H9 (cell line): ENCODE measurements at regions not wholly inside any gene's neighbourhood (a gene's known extent, or its start where the extent isn't known, plus 50 kb on each side); places are given as distances from the start of the nearest gene placed in this dataset.

Experiments
- DNase-seq: peaks from one replicate; pipeline ENCODE4 v3.0.0-alpha.2; 2017
- H2AFZ ChIP-seq: one replicate; pipeline ENCODE4 v1.6.1; 2013; ENCODE audit warnings: mild to moderate bottlenecking, low read length, control low read depth, moderate library complexity
- H2AK5ac ChIP-seq: 2 replicates; pipeline ENCODE4 v1.6.1; 2013; ENCODE audit warnings: low read length, control low read depth, mixed read lengths; ENCODE audit not compliant: insufficient read length
- H2BK120ac ChIP-seq: one replicate; pipeline ENCODE4 v1.6.1; 2013; ENCODE audit warnings: low read depth, mild to moderate bottlenecking, low read length, control low read depth, inconsistent platforms; ENCODE audit not compliant: poor library complexity, severe bottlenecking
- H2BK12ac ChIP-seq: 2 replicates; pipeline ENCODE4 v1.6.1; 2013; ENCODE audit warnings: low read length, control low read depth, mixed read lengths, low read depth; ENCODE audit not compliant: insufficient read length
- H2BK15ac ChIP-seq: 2 replicates; pipeline ENCODE4 v1.6.1; 2013; ENCODE audit warnings: low read depth, low read length, control low read depth
- H2BK20ac ChIP-seq: one replicate; pipeline ENCODE4 v1.6.1; 2013; ENCODE audit warnings: low read depth, mild to moderate bottlenecking, low read length, control low read depth, inconsistent platforms; ENCODE audit not compliant: poor library complexity, severe bottlenecking
- H2BK5ac ChIP-seq: 2 replicates; pipeline ENCODE4 v1.6.1; 2013; ENCODE audit warnings: low read length, control low read depth, mixed read lengths; ENCODE audit not compliant: insufficient read length
- H3K14ac ChIP-seq: 2 replicates; pipeline ENCODE4 v1.6.1; 2013; ENCODE audit warnings: low read length, control low read depth; ENCODE audit not compliant: insufficient read depth
- H3K18ac ChIP-seq: 2 replicates; pipeline ENCODE4 v1.6.1; 2013; ENCODE audit warnings: low read depth, mild to moderate bottlenecking, mixed read lengths, low read length, control low read depth; ENCODE audit not compliant: insufficient read length
- H3K23ac ChIP-seq: 2 replicates; pipeline ENCODE4 v1.6.1; 2013; ENCODE audit warnings: low read length, control low read depth, mixed read lengths, low read depth; ENCODE audit not compliant: insufficient read length
- H3K23me2 ChIP-seq: 2 replicates; pipeline ENCODE4 v1.6.1; 2013; ENCODE audit warnings: low read depth, mild to moderate bottlenecking, mixed read lengths, low read length, control low read depth; ENCODE audit not compliant: insufficient read length, poor library complexity, severe bottlenecking
- H3K27ac ChIP-seq: 2 replicates; pipeline ENCODE4 v1.5.1; 2013; ENCODE audit warnings: low read length, control low read depth, mixed read lengths, low read depth; ENCODE audit not compliant: insufficient read length
- H3K27me3 ChIP-seq: 2 replicates; pipeline ENCODE4 v1.6.1; 2013; ENCODE audit warnings: low read length, control low read depth, inconsistent platforms; ENCODE audit not compliant: insufficient read depth
- H3K4ac ChIP-seq: 2 replicates; pipeline ENCODE4 v1.6.1; 2013; ENCODE audit warnings: low read depth, mild to moderate bottlenecking, control low read depth, inconsistent platforms, low read length, moderate library complexity
- H3K4me1 ChIP-seq: 2 replicates; pipeline ENCODE4 v1.6.1; 2013; ENCODE audit warnings: low read length, control low read depth, inconsistent platforms; ENCODE audit not compliant: insufficient read depth
- H3K4me2 ChIP-seq: 2 replicates; pipeline ENCODE4 v1.6.1; 2013; ENCODE audit warnings: low read length, control low read depth, mixed read lengths; ENCODE audit not compliant: insufficient read length, insufficient read depth
- H3K56ac ChIP-seq: 2 replicates; pipeline ENCODE4 v1.6.1; 2013; ENCODE audit warnings: low read depth, mild to moderate bottlenecking, mixed read lengths, low read length, control low read depth; ENCODE audit not compliant: insufficient read length
- H3K79me1 ChIP-seq: 2 replicates; pipeline ENCODE4 v1.6.1; 2013; ENCODE audit warnings: low read depth, mild to moderate bottlenecking, moderate library complexity, low read length, control low read depth, inconsistent platforms; ENCODE audit not compliant: insufficient read depth, poor library complexity, severe bottlenecking
- H3K79me2 ChIP-seq: 2 replicates; pipeline ENCODE4 v1.6.1; 2013; ENCODE audit warnings: low read length, control low read depth, inconsistent platforms; ENCODE audit not compliant: insufficient read depth
- H3K9ac ChIP-seq: 2 replicates; pipeline ENCODE4 v1.6.1; 2013; ENCODE audit warnings: low read length, control low read depth, mixed read lengths; ENCODE audit not compliant: insufficient read length; ENCODE audit errors: extremely low read depth
- H3K9me3 ChIP-seq: one replicate; pipeline ENCODE4 v1.6.1; 2013; ENCODE audit warnings: low read depth, low read length, inconsistent platforms; ENCODE audit not compliant: control insufficient read depth
- H3T11ph ChIP-seq: one replicate; pipeline ENCODE4 v1.6.1; 2013; ENCODE audit warnings: mild to moderate bottlenecking, low read length, control low read depth, inconsistent platforms
- H4K20me1 ChIP-seq: one replicate; pipeline ENCODE4 v1.6.1; 2013; ENCODE audit not compliant: control insufficient read depth, insufficient read length, insufficient read depth
- H4K5ac ChIP-seq: 2 replicates; pipeline ENCODE4 v1.6.1; 2013; ENCODE audit warnings: low read depth, mild to moderate bottlenecking, mixed read lengths, low read length, control low read depth; ENCODE audit not compliant: insufficient read length
- H4K8ac ChIP-seq: replicated peaks from 2 replicates; pipeline ENCODE4 v1.6.1; 2013; ENCODE audit warnings: low read length, control low read depth, mixed read lengths, low read depth; ENCODE audit not compliant: insufficient read length
- H4K91ac ChIP-seq: 2 replicates; pipeline ENCODE4 v1.6.1; 2013; ENCODE audit warnings: low read depth, mild to moderate bottlenecking, moderate library complexity, mixed read lengths, low read length, control low read depth; ENCODE audit not compliant: insufficient read length
- H3K27ac Mint-ChIP-seq, 3 experiments: 2 replicates in 2 of 3; 3 replicates in 1 of 3; pipeline ENCODE4 v1.8.0; 2020 to 2021; ENCODE audit warnings: mixed read lengths in 3 of 3, mild to moderate bottlenecking in 1 of 3, moderate library complexity in 1 of 3
- H3K27me3 Mint-ChIP-seq: 2 replicates; pipeline ENCODE4 v1.8.0; 2021; ENCODE audit warnings: low read depth, mild to moderate bottlenecking, moderate library complexity, mixed read lengths
- H3K36me3 Mint-ChIP-seq, 3 experiments: 2 replicates in 2 of 3; 3 replicates in 1 of 3; pipeline ENCODE4 v1.8.0; 2020 to 2021; ENCODE audit warnings: low read depth in 3 of 3, mixed read lengths in 3 of 3; ENCODE audit not compliant: insufficient read depth in 1 of 3
- H3K4me1 Mint-ChIP-seq, 2 experiments: 2 replicates each; pipeline ENCODE4 v1.8.0; 2020; ENCODE audit warnings: mixed read lengths in 2 of 2
- H3K4me3 Mint-ChIP-seq, 2 experiments: 2 replicates in 1 of 2; 3 replicates in 1 of 2; pipeline ENCODE4 v1.8.0; 2020 to 2021; ENCODE audit warnings: mild to moderate bottlenecking in 2 of 2, mixed read lengths in 2 of 2, moderate library complexity in 1 of 2
- H3K9me3 Mint-ChIP-seq, 2 experiments: 2 replicates in 1 of 2; 3 replicates in 1 of 2; pipeline ENCODE4 v1.8.0; 2020; ENCODE audit warnings: mild to moderate bottlenecking in 2 of 2, mixed read lengths in 2 of 2, moderate library complexity in 1 of 2
- CTCF ChIP-seq: fragments of 200-600 bp; sonication (generic); conservative IDR thresholded peaks from 3 replicates; pipeline ENCODE4 v1.8.0; 2021; ENCODE audit warnings: antibody characterized with exemption, mild to moderate bottlenecking
- WGBS: extraction: QIAGEN DNeasy Blood & Tissue Kit; methylation state at CpG from one replicate; pipeline ENCODE4 v1.1.7; 2013; ENCODE audit warnings: missing lambda C conversion rate, low lambda C conversion rate, mixed read lengths; ENCODE audit not compliant: insufficient read length; ENCODE audit errors: extremely low coverage; 5-methylcytosine and 5-hydroxymethylcytosine counted together

- no peak overlapping the region for H3K27ac Mint-ChIP-seq
- Histone ChIP-seq H2BK5ac (no peak overlapping the region), H4K8ac (no peak overlapping the region), H2BK15ac (no peak overlapping the region), H3K79me1 (no peaks in the 10 kb centered on the region), H4K5ac (no peak overlapping the region), H3K14ac (no peak overlapping the region), H3K4ac (no peak overlapping the region), H2AFZ (no peak overlapping the region), H3K4me2 (peak overlapping the region; percentile 84), H3K4me1 (no peaks in the 10 kb centered on the region), H2BK20ac (no peak overlapping the region), H3K18ac (no peak overlapping the region), H3T11ph (no peak overlapping the region), H3K9ac (no peak overlapping the region), H3K27me3 (peaks cover 25% of the 10 kb centered on the region; the same call in 1 of the 2 replicates), H4K91ac (no peak overlapping the region), H3K23me2 (peaks cover 25% of the 10 kb centered on the region), H3K56ac (no peak overlapping the region), H3K9me3 (peaks cover 4% of the 10 kb centered on the region), H4K20me1 (no peaks in the 10 kb centered on the region), H2BK120ac (no peak overlapping the region), H3K79me2 (no peaks in the 10 kb centered on the region), H3K23ac (no peak overlapping the region), H2BK12ac (no peak overlapping the region), H3K27ac (no peak overlapping the region), H2AK5ac (no peak overlapping the region)
- H3K4me1 Mint-ChIP-seq = peaks cover 22 to 28% of the 10 kb centered on the region in 2 experiments
- H3K27me3 Mint-ChIP-seq = peaks cover 51% of the 10 kb centered on the region
- H3K36me3 Mint-ChIP-seq = peaks cover 0 to 9% (median 3%) of the 10 kb centered on the region in 3 experiments; a peak in 4 of 7 replicates
- peaks cover 12 to 16% of the 10 kb centered on the region in 2 experiments for H3K9me3 Mint-ChIP-seq
- no CpG with 5 or more reads among the region's 7 CpGs for WGBS
- no peak; the same call in 2 of the 3 replicates for TF ChIP-seq CTCF
- DNase-seq = no peak
- peak overlapping the region; percentile 33 to 87; a peak in 3 of 5 replicates for H3K4me3 Mint-ChIP-seq
These were observed 67.3 kb upstream of the USP15 start for GRCh38 chr12:62192903-62193250.
